ENCODE measurements at regions not wholly inside any gene's neighbourhood (a gene's known extent, or its start where the extent isn't known, plus 50 kb on each side); places are given as distances from the start of the nearest gene placed in this dataset.
"Not testable (repeated sequence)": the region's sequence is repeated elsewhere in the genome, so short reads cannot be mapped to it uniquely, and the experiment has no call there.

DNA sequence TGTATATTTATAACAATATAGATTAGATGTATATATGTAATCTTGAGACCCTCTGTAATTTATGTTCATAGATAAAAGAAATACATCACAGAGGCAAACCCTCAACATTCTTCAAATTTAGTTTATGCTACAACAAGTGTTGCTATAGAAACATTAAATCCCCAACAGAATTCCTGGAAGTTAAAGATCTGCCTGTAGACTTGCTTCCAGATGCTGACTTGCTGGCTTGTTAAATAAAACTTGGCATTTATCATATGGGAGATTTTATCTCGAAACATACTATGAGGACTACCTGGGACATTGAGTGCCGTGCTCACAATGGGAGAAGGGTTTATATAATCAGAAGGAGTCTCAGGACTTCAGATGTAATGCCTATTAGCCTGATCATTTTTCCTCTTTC is 136.3 kb upstream of the PLXNC1 start:
- Histone ChIP-seq H3K9me3 (ENCODE audit: control insufficient read depth in 2 of 2, insufficient read depth in 1 of 2, low read length in 1 of 2) (peaks cover 3 to 13% of the 10 kb centered on the region in 2 donors), H3K27ac (ENCODE audit: low read depth in 1 of 2, low read length in 1 of 2) (no peak overlapping the region), H3K27me3 (ENCODE audit: control insufficient read depth in 2 of 2, insufficient read depth in 1 of 2, low read length in 1 of 2) (no peaks in the 10 kb centered on the region), H3K36me3 (ENCODE audit: control insufficient read depth in 2 of 2, insufficient read depth in 2 of 2, low read length in 1 of 2) (no peaks in the 10 kb centered on the region), H3K4me3 (ENCODE audit: low read length in 2 of 2) (no peak overlapping the region), H3K4me1 (ENCODE audit: control insufficient read depth in 2 of 2, insufficient read depth in 2 of 2, low read length in 2 of 2) (peaks cover 12 to 17% of the 10 kb centered on the region in 2 donors)
- WGBS, result 96% methylated on average over 2 of the region's 2 CpGs
- DNase-seq (ENCODE audit: low read depth in 6 of 9, low spot score in 9 of 9), result no peak

DNA sequence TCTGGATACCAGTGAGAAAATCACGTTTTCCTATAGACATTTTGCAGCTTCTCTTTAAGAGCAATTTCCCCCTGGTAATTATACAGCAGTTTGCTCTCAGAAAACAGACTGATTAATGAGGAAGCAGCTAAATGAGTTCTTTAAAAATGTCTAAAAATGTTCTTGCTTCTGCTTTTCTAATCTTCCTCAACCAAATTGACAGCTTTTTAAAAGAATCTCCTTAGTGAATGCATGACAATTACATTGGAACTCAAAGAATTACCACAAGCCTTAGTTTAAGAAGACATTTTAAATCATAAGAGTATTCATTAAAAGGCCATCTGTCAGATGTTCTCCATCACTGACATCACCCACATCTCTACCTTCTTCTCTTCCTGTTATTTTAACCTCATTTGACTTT is 135.8 kb upstream of the PLXNC1 start:
- no peak overlapping the region for H3K4me3 ChIP-seq (ENCODE audit: low read length in 2 of 2)
- no peak overlapping the region for H3K27ac ChIP-seq (ENCODE audit: low read depth in 1 of 2, low read length in 1 of 2)
- WGBS, result 9% methylated on average over 1 of the region's 1 CpG
- H3K4me1 ChIP-seq (ENCODE audit: control insufficient read depth in 2 of 2, insufficient read depth in 2 of 2, low read length in 2 of 2), result peaks cover 12 to 15% of the 10 kb centered on the region in 2 donors
- DNase-seq (ENCODE audit: low read depth in 6 of 9, low spot score in 9 of 9), result no peak
- no peaks in the 10 kb centered on the region for H3K27me3 ChIP-seq (ENCODE audit: control insufficient read depth in 2 of 2, insufficient read depth in 1 of 2, low read length in 1 of 2)
- H3K9me3 ChIP-seq (ENCODE audit: control insufficient read depth in 2 of 2, insufficient read depth in 1 of 2, low read length in 1 of 2), result peaks cover 5 to 19% of the 10 kb centered on the region in 2 donors
- no peaks in the 10 kb centered on the region for H3K36me3 ChIP-seq (ENCODE audit: control insufficient read depth in 2 of 2, insufficient read depth in 2 of 2, low read length in 1 of 2)

DNA sequence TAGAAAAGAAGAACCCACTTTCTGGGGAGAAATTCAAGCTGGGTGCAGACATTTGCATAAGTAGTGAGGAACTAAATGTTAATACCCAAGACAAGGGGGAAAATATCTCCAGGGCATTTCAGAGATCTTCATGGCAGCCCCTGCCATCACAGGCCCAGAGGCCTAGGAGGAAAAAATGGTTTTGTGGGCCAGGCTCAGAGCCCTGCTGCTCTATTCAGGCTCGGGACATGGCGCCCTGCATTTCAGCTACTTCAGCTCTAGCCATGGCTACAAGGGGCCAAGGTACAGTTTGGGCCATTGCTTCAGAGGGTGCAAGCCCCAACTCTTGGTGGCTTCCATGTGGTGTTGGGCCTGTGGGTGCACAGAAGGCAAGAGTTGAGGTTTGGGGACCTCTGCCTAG is 131.1 kb upstream of the PLXNC1 start:
- not testable (repeated sequence) for H3K4me3 ChIP-seq (ENCODE audit: low read length in 2 of 2); H3K4me1 ChIP-seq (ENCODE audit: control insufficient read depth in 2 of 2, insufficient read depth in 2 of 2, low read length in 2 of 2); H3K27me3 ChIP-seq (ENCODE audit: control insufficient read depth in 2 of 2, insufficient read depth in 1 of 2, low read length in 1 of 2); DNase-seq (ENCODE audit: low read depth in 6 of 9, low spot score in 9 of 9); H3K36me3 ChIP-seq (ENCODE audit: control insufficient read depth in 2 of 2, insufficient read depth in 2 of 2, low read length in 1 of 2); H3K27ac ChIP-seq (ENCODE audit: low read depth in 1 of 2, low read length in 1 of 2)
- WGBS, result 96% methylated on average over 2 of the region's 2 CpGs
- H3K9me3 ChIP-seq (ENCODE audit: control insufficient read depth in 2 of 2, insufficient read depth in 1 of 2, low read length in 1 of 2), result peaks cover 6 to 27% of the 10 kb centered on the region in 2 donors

DNA sequence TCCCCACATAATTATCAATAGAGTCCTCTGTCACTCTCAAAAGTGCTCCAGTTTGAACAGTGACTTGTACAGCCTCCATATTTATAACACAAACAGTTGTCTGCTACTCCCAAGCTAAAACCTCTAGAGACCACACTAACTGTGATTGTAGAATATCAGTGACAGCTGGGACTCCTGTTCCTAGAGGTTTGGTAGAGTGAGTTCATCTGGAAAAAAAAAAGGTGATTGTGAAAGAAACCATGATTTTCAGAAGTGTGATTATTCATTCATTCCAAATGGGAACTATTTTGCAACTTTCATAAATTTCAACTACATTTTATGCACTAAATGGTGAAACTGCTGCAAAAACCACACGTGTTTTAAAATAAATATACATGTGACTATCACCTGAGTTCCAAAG is 128.0 kb upstream of the PLXNC1 start:
- H3K27me3 ChIP-seq (ENCODE audit: control insufficient read depth in 2 of 2, insufficient read depth in 1 of 2, low read length in 1 of 2), result no peaks in the 10 kb centered on the region
- no peak for DNase-seq (ENCODE audit: low read depth in 6 of 9, low spot score in 9 of 9)
- 81% methylated on average over 1 of the region's 1 CpG for WGBS
- H3K9me3 ChIP-seq (ENCODE audit: control insufficient read depth in 2 of 2, insufficient read depth in 1 of 2, low read length in 1 of 2), result peaks cover 6 to 22% of the 10 kb centered on the region in 2 donors
- no peak overlapping the region for H3K4me3 ChIP-seq (ENCODE audit: low read length in 2 of 2)
- H3K36me3 ChIP-seq (ENCODE audit: control insufficient read depth in 2 of 2, insufficient read depth in 2 of 2, low read length in 1 of 2), result no peaks in the 10 kb centered on the region
- no peaks in the 10 kb centered on the region for H3K4me1 ChIP-seq (ENCODE audit: control insufficient read depth in 2 of 2, insufficient read depth in 2 of 2, low read length in 2 of 2)
- H3K27ac ChIP-seq (ENCODE audit: low read depth in 1 of 2, low read length in 1 of 2), result no peak overlapping the region

DNA sequence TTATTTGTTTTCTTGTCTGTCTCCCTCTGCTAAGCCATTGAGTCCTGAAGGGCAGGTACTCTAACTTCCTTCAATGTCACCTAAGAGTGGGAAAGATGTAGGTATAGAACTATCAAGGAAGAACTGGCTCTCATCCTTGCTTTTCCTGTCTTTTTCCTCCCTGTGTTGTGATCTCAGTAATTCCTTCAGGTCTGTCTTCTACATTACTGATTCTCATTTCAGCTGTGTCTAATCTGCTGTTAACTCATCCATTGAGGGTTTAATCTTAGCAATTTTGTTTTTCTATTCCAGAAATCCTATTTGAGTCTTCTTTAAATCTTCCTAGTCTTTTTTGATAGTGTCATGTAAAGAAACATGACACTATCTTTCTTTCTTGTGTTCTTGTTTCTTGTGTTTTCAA is 124.5 kb upstream of the PLXNC1 start:
- Histone ChIP-seq H3K4me1 (ENCODE audit: control insufficient read depth in 2 of 2, insufficient read depth in 2 of 2, low read length in 2 of 2) (no peaks in the 10 kb centered on the region), H3K36me3 (ENCODE audit: control insufficient read depth in 2 of 2, insufficient read depth in 2 of 2, low read length in 1 of 2) (no peaks in the 10 kb centered on the region), H3K9me3 (ENCODE audit: control insufficient read depth in 2 of 2, insufficient read depth in 1 of 2, low read length in 1 of 2) (peaks cover 0 to 3% of the 10 kb centered on the region in 2 donors), H3K27ac (ENCODE audit: low read depth in 1 of 2, low read length in 1 of 2) (no peak overlapping the region), H3K4me3 (ENCODE audit: low read length in 2 of 2) (no peak overlapping the region), H3K27me3 (ENCODE audit: control insufficient read depth in 2 of 2, insufficient read depth in 1 of 2, low read length in 1 of 2) (no peaks in the 10 kb centered on the region)
- DNase-seq (ENCODE audit: low read depth in 6 of 9, low spot score in 9 of 9), result no peak

DNA sequence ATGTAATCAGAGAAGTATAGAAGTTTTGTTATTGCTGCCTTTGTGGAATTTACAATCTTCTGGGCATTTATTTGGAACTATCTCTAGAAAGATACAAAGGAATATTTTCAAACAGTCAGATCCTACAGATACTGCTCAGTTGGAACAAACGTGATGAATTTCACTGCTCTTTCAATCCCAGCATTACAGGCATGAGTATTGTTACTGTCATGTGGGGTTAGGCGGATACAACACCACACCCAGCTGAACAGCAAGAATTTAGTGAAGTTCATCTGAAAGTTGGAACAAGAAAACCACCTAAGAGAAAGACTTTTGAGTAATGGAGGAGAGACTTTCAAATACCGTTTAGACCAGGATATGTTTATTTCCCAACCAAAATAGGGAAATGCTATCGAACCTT is 123.3 kb upstream of the PLXNC1 start:
- Histone ChIP-seq H3K36me3 (ENCODE audit: control insufficient read depth in 2 of 2, insufficient read depth in 2 of 2, low read length in 1 of 2) (no peaks in the 10 kb centered on the region), H3K4me3 (ENCODE audit: low read length in 2 of 2) (no peak overlapping the region), H3K9me3 (ENCODE audit: control insufficient read depth in 2 of 2, insufficient read depth in 1 of 2, low read length in 1 of 2) (no peaks in the 10 kb centered on the region), H3K27ac (ENCODE audit: low read depth in 1 of 2, low read length in 1 of 2) (no peak overlapping the region), H3K4me1 (ENCODE audit: control insufficient read depth in 2 of 2, insufficient read depth in 2 of 2, low read length in 2 of 2) (peaks cover 2 to 4% of the 10 kb centered on the region in 2 donors), H3K27me3 (ENCODE audit: control insufficient read depth in 2 of 2, insufficient read depth in 1 of 2, low read length in 1 of 2) (no peaks in the 10 kb centered on the region)
- no peak for DNase-seq (ENCODE audit: low read depth in 6 of 9, low spot score in 9 of 9)
- 99% methylated on average over 4 of the region's 4 CpGs for WGBS

DNA sequence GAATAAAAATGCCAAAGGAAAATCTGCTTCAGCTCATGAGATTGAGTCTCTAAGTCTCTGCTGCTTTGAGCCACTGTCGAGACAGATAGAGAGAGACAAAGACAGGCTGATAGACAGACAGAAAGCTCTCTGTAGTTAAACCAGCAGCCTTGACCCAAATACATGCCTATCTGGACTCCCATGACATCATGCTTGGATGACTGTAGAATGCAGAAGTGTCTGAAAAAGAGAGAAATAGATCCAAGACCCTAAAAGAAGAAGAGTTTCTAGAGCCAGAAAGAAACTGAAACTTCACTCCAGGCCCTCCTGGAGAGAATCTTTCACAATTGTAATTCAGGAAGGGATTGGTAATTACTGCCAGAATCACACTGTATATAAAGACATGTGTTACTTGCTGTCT is 122.6 kb upstream of the PLXNC1 start:
- H3K4me3 ChIP-seq (ENCODE audit: low read length in 2 of 2), result no peak overlapping the region
- no peaks in the 10 kb centered on the region for H3K27me3 ChIP-seq (ENCODE audit: control insufficient read depth in 2 of 2, insufficient read depth in 1 of 2, low read length in 1 of 2)
- 91% methylated on average over 1 of the region's 1 CpG for WGBS
- H3K27ac ChIP-seq (ENCODE audit: low read depth in 1 of 2, low read length in 1 of 2), result no peak overlapping the region
- no peaks in the 10 kb centered on the region for H3K36me3 ChIP-seq (ENCODE audit: control insufficient read depth in 2 of 2, insufficient read depth in 2 of 2, low read length in 1 of 2)
- peaks cover 7 to 8% of the 10 kb centered on the region in 2 donors for H3K4me1 ChIP-seq (ENCODE audit: control insufficient read depth in 2 of 2, insufficient read depth in 2 of 2, low read length in 2 of 2)
- no peak for DNase-seq (ENCODE audit: low read depth in 6 of 9, low spot score in 9 of 9)
- H3K9me3 ChIP-seq (ENCODE audit: control insufficient read depth in 2 of 2, insufficient read depth in 1 of 2, low read length in 1 of 2), result no peaks in the 10 kb centered on the region

DNA sequence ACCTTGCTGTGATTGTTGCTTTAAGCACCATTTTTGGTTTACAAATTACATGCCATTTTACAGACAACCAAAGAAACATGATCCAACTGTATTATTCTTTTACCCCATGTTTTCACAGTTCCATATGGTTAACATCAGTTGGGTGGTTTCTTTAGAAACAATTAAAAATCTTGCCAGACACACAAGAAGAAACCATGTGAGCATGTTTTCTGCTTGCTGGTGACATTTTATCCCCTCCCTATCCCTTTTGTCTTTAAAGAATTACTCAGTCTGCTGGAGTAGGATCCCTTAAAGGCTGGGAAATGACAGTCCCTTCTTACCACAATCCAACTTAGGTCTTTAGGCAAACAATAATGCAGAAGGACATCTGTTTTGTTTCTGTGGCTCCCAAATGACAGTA is 121.8 kb upstream of the PLXNC1 start:
- Histone ChIP-seq H3K36me3 (ENCODE audit: control insufficient read depth in 2 of 2, insufficient read depth in 2 of 2, low read length in 1 of 2) (no peaks in the 10 kb centered on the region), H3K27ac (ENCODE audit: low read depth in 1 of 2, low read length in 1 of 2) (no peak overlapping the region), H3K9me3 (ENCODE audit: control insufficient read depth in 2 of 2, insufficient read depth in 1 of 2, low read length in 1 of 2) (no peaks in the 10 kb centered on the region), H3K27me3 (ENCODE audit: control insufficient read depth in 2 of 2, insufficient read depth in 1 of 2, low read length in 1 of 2) (no peaks in the 10 kb centered on the region), H3K4me1 (ENCODE audit: control insufficient read depth in 2 of 2, insufficient read depth in 2 of 2, low read length in 2 of 2) (peaks cover 15 to 17% of the 10 kb centered on the region in 2 donors), H3K4me3 (ENCODE audit: low read length in 2 of 2) (no peak overlapping the region)
- DNase-seq (ENCODE audit: low read depth in 6 of 9, low spot score in 9 of 9), result no peak

DNA sequence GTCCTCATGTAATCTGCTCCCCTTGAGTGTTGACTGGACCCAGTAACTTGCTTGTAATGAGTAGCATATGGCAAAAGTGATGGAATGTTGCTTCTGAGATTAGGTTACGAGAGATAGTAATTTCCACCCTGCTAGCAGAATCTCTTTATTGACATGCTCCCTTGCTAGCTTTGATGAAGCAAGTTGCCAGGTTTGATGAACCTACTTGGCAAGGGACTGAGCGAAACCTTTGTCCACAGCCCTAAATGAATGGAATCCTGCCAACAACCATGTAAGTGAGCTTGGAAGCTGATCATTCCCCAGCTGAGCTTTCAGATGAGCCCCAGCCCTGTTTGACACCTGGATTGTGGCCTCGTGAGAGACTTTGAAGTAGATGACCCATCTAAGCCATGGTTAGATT is 120.8 kb upstream of the PLXNC1 start:
- Histone ChIP-seq H3K4me3 (ENCODE audit: low read length in 2 of 2) (no peak overlapping the region), H3K4me1 (ENCODE audit: control insufficient read depth in 2 of 2, insufficient read depth in 2 of 2, low read length in 2 of 2) (peaks cover 19 to 26% of the 10 kb centered on the region in 2 donors), H3K36me3 (ENCODE audit: control insufficient read depth in 2 of 2, insufficient read depth in 2 of 2, low read length in 1 of 2) (no peaks in the 10 kb centered on the region), H3K27ac (ENCODE audit: low read depth in 1 of 2, low read length in 1 of 2) (no peak overlapping the region), H3K27me3 (ENCODE audit: control insufficient read depth in 2 of 2, insufficient read depth in 1 of 2, low read length in 1 of 2) (no peaks in the 10 kb centered on the region), H3K9me3 (ENCODE audit: control insufficient read depth in 2 of 2, insufficient read depth in 1 of 2, low read length in 1 of 2) (no peaks in the 10 kb centered on the region)
- 94% methylated on average over 3 of the region's 3 CpGs for WGBS
- DNase-seq (ENCODE audit: low read depth in 6 of 9, low spot score in 9 of 9), result no peak

DNA sequence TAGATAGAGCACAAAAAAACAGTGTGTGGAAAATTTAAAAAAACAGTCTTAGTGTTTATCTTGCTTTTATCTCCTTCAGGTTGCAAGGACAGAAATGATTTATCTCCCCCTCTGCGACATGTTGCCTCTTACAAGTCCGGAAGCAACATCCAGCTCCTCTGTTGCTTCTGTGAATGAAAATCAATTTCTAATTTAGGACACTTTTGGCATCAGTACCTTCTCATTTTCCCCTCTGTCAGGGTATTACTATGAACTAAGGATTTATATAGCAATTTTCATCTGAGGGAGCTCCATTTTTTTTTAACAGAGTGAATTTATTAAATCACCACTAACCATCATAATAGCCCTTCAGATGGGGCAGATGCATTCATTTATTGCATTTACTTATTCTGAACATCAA is 116.6 kb upstream of the PLXNC1 start:
- Histone ChIP-seq H3K27ac (ENCODE audit: low read depth in 1 of 2, low read length in 1 of 2) (peak overlapping the region; percentile 47 to 84), H3K27me3 (ENCODE audit: control insufficient read depth in 2 of 2, insufficient read depth in 1 of 2, low read length in 1 of 2) (no peaks in the 10 kb centered on the region), H3K4me1 (ENCODE audit: control insufficient read depth in 2 of 2, insufficient read depth in 2 of 2, low read length in 2 of 2) (peaks cover 29 to 39% of the 10 kb centered on the region in 2 donors), H3K36me3 (ENCODE audit: control insufficient read depth in 2 of 2, insufficient read depth in 2 of 2, low read length in 1 of 2) (no peaks in the 10 kb centered on the region), H3K4me3 (ENCODE audit: low read length in 2 of 2) (no peak overlapping the region), H3K9me3 (ENCODE audit: control insufficient read depth in 2 of 2, insufficient read depth in 1 of 2, low read length in 1 of 2) (peaks cover 0 to 7% of the 10 kb centered on the region in 2 donors)
- WGBS, result 90% methylated on average over 2 of the region's 2 CpGs
- no peak for DNase-seq (ENCODE audit: low read depth in 6 of 9, low spot score in 9 of 9)
